HCT116 (cell line): ENCODE measurements at regions not wholly inside any gene's neighbourhood (a gene's known extent, or its start where the extent isn't known, plus 50 kb on each side); places are given as distances from the start of the nearest gene placed in this dataset.

Experiments used
- CEBPB ChIP-seq: IDR thresholded peaks from 2 replicates; pipeline ENCODE4 v1.6.1; 2012; ENCODE audit warnings: low read depth
- POLR2A ChIP-seq: IDR thresholded peaks from 2 replicates; pipeline ENCODE4 v1.7.0; 2011; ENCODE audit warnings: borderline replicate concordance; ENCODE audit not compliant: insufficient read depth, insufficient read length; ENCODE audit errors: extremely low read depth
- SIN3A ChIP-seq: IDR thresholded peaks from 2 replicates; pipeline ENCODE4 v1.6.1; 2012; ENCODE audit warnings: low read depth
- SP1 ChIP-seq: IDR thresholded peaks from 2 replicates; pipeline ENCODE4 v1.6.1; 2012; ENCODE audit warnings: low read depth
- YY1 ChIP-seq: IDR thresholded peaks from 2 replicates; pipeline ENCODE4 v1.6.1; 2011; ENCODE audit warnings: low read length, low read depth, moderate library complexity, mild to moderate bottlenecking; ENCODE audit not compliant: insufficient replicate concordance; ENCODE audit errors: extremely low read depth
- TF ChIP-seq, protein P1 (sequence below), 3 experiments: fragments of 200-600 bp in 1 of 3; sonication (generic) in 1 of 3; IDR thresholded peaks in 2 of 3; conservative IDR thresholded peaks in 1 of 3; 2 replicates each; pipeline ENCODE4 v1.5.1; 2012 to 2017; ENCODE audit warnings: low read depth in 2 of 3, low read length in 2 of 3, antibody characterized with exemption in 1 of 3, borderline replicate concordance in 1 of 3, control low read depth in 1 of 3, mild to moderate bottlenecking in 1 of 3, mixed read lengths in 1 of 3, mixed run types in 1 of 3, moderate library complexity in 1 of 3; ENCODE audit not compliant: insufficient read depth in 1 of 3
- TF ChIP-seq, protein P2 (sequence below): IDR thresholded peaks from 2 replicates; pipeline ENCODE4 v1.6.1; 2012
- TF ChIP-seq, protein P3 (sequence below): IDR thresholded peaks from 2 replicates; pipeline ENCODE4 v1.6.1; 2011; ENCODE audit warnings: mild to moderate bottlenecking, low read length, moderate library complexity; ENCODE audit not compliant: insufficient replicate concordance; ENCODE audit errors: extremely low read depth
- TF ChIP-seq, protein P4 (sequence below): IDR thresholded peaks from 2 replicates; pipeline ENCODE4 v1.6.1; 2012; ENCODE audit warnings: low read depth

DNA sequence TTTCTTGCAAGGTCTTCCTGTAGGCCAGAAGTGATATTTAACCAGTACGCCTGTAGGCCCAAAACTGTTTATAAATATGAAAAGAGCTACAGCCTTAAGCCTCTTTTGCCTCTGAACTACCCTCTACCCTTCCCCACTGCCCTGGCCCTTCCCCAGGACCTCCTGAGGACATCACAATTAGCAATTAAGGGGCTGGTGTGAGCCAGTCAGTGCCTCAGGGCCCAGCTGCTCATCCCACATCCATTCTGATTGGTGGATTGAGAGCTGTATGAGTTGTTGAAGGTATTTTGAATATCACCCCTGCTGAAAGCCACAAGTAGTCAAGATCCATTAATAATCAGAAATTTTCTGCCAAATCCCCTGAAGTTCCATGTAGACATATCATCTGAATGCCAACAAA is 126.3 kb upstream of the TACR1 start:
- TF ChIP-seq, protein P1, sequence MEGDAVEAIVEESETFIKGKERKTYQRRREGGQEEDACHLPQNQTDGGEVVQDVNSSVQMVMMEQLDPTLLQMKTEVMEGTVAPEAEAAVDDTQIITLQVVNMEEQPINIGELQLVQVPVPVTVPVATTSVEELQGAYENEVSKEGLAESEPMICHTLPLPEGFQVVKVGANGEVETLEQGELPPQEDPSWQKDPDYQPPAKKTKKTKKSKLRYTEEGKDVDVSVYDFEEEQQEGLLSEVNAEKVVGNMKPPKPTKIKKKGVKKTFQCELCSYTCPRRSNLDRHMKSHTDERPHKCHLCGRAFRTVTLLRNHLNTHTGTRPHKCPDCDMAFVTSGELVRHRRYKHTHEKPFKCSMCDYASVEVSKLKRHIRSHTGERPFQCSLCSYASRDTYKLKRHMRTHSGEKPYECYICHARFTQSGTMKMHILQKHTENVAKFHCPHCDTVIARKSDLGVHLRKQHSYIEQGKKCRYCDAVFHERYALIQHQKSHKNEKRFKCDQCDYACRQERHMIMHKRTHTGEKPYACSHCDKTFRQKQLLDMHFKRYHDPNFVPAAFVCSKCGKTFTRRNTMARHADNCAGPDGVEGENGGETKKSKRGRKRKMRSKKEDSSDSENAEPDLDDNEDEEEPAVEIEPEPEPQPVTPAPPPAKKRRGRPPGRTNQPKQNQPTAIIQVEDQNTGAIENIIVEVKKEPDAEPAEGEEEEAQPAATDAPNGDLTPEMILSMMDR (IDR thresholded peaks at IDR 0.05 in 2 of 3, conservative IDR thresholded peaks at IDR 0.05 in 1 of 3; ENCODE audit: borderline replicate concordance in 1 of 3, insufficient read depth in 1 of 3, low read depth in 2 of 3, low read length in 2 of 3): no peak
- TF ChIP-seq POLR2A: no peak
- no peak for TF ChIP-seq YY1
- TF ChIP-seq, protein P2, sequence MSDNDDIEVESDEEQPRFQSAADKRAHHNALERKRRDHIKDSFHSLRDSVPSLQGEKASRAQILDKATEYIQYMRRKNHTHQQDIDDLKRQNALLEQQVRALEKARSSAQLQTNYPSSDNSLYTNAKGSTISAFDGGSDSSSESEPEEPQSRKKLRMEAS: no peak
- TF ChIP-seq SP1: no peak
- TF ChIP-seq SIN3A: no peak
- no peak for TF ChIP-seq CEBPB
- TF ChIP-seq, protein P3, sequence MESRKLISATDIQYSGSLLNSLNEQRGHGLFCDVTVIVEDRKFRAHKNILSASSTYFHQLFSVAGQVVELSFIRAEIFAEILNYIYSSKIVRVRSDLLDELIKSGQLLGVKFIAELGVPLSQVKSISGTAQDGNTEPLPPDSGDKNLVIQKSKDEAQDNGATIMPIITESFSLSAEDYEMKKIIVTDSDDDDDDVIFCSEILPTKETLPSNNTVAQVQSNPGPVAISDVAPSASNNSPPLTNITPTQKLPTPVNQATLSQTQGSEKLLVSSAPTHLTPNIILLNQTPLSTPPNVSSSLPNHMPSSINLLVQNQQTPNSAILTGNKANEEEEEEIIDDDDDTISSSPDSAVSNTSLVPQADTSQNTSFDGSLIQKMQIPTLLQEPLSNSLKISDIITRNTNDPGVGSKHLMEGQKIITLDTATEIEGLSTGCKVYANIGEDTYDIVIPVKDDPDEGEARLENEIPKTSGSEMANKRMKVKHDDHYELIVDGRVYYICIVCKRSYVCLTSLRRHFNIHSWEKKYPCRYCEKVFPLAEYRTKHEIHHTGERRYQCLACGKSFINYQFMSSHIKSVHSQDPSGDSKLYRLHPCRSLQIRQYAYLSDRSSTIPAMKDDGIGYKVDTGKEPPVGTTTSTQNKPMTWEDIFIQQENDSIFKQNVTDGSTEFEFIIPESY: no peak
- TF ChIP-seq, protein P4, sequence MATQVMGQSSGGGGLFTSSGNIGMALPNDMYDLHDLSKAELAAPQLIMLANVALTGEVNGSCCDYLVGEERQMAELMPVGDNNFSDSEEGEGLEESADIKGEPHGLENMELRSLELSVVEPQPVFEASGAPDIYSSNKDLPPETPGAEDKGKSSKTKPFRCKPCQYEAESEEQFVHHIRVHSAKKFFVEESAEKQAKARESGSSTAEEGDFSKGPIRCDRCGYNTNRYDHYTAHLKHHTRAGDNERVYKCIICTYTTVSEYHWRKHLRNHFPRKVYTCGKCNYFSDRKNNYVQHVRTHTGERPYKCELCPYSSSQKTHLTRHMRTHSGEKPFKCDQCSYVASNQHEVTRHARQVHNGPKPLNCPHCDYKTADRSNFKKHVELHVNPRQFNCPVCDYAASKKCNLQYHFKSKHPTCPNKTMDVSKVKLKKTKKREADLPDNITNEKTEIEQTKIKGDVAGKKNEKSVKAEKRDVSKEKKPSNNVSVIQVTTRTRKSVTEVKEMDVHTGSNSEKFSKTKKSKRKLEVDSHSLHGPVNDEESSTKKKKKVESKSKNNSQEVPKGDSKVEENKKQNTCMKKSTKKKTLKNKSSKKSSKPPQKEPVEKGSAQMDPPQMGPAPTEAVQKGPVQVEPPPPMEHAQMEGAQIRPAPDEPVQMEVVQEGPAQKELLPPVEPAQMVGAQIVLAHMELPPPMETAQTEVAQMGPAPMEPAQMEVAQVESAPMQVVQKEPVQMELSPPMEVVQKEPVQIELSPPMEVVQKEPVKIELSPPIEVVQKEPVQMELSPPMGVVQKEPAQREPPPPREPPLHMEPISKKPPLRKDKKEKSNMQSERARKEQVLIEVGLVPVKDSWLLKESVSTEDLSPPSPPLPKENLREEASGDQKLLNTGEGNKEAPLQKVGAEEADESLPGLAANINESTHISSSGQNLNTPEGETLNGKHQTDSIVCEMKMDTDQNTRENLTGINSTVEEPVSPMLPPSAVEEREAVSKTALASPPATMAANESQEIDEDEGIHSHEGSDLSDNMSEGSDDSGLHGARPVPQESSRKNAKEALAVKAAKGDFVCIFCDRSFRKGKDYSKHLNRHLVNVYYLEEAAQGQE: no peak
